KMS-11 (cell line): ENCODE measurements at regions not wholly inside any gene's neighbourhood (a gene's known extent, or its start where the extent isn't known, plus 50 kb on each side); places are given as distances from the start of the nearest gene placed in this dataset.

Experiments
- H2AFZ ChIP-seq: fragments of 200-600 bp; sonication (generic); 2 replicates; pipeline ENCODE4 v1.6.1; 2016; ENCODE audit warnings: antibody characterized with exemption, mixed run types, low read depth
- H3K27ac ChIP-seq: fragments of 200-600 bp; sonication (generic); 2 replicates; pipeline ENCODE4 v1.6.1; 2016; ENCODE audit warnings: mild to moderate bottlenecking, mixed run types
- H3K27me3 ChIP-seq: fragments of 200-600 bp; sonication (generic); 2 replicates; pipeline ENCODE4 v1.6.1; 2017; ENCODE audit warnings: mild to moderate bottlenecking, low read depth, mixed run types, moderate library complexity; ENCODE audit not compliant: insufficient read depth
- H3K36me3 ChIP-seq: fragments of 200-600 bp; sonication (generic); 2 replicates; pipeline ENCODE4 v1.6.1; 2017; ENCODE audit warnings: mild to moderate bottlenecking, mixed run types; ENCODE audit not compliant: insufficient read depth
- H3K4me1 ChIP-seq: fragments of 200-600 bp; sonication (generic); 2 replicates; pipeline ENCODE4 v1.6.1; 2016; ENCODE audit warnings: mild to moderate bottlenecking, low read depth, mixed run types; ENCODE audit not compliant: poor library complexity, severe bottlenecking
- H3K4me2 ChIP-seq: fragments of 200-600 bp; sonication (generic); 2 replicates; pipeline ENCODE4 v1.7.0; 2016; ENCODE audit warnings: mild to moderate bottlenecking, mixed run types
- H3K4me3 ChIP-seq: fragments of 200-600 bp; sonication (generic); IDR thresholded peaks from 2 replicates; pipeline ENCODE4 v1.6.1; 2017; ENCODE audit warnings: low read depth, low read length, mixed read lengths; ENCODE audit not compliant: insufficient read depth
- H3K79me2 ChIP-seq: fragments of 200-600 bp; sonication (generic); 2 replicates; pipeline ENCODE4 v1.6.1; 2016; ENCODE audit warnings: low read depth, mixed run types; ENCODE audit not compliant: insufficient read depth
- H3K9ac ChIP-seq: fragments of 200-600 bp; sonication (generic); 2 replicates; pipeline ENCODE4 v1.6.1; 2016; ENCODE audit warnings: mild to moderate bottlenecking, mixed run types
- H4K20me1 ChIP-seq: fragments of 200-600 bp; sonication (generic); 2 replicates; pipeline ENCODE4 v1.6.1; 2016; ENCODE audit warnings: mild to moderate bottlenecking, mixed run types; ENCODE audit not compliant: insufficient read depth
- CTCF ChIP-seq: fragments of 200-600 bp; sonication (generic); conservative IDR thresholded peaks from 2 replicates; pipeline ENCODE4 v1.6.1; 2017; ENCODE audit warnings: low read depth, mild to moderate bottlenecking, antibody characterized with exemption, low read length, moderate library complexity, mixed read lengths

DNA sequence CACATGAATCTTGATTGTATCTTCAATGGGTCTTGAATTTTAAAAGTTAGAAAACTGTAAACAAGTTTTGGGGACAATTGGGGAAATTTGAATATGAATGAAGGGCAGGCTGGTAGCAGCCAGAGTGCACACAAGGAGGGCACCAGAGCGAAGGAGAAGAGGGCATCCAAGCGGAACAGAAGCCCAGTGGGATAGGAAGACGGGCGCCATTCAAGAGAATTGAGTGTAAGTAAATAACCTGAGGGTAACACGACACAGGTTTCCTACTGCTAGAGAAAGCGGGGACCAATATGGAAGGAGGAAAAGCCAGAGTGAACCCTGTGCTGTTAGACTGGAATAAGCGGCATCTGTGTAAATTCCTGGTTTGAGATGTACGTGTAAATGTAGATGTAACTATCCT, 115.1 kb upstream of the CCL2 start:
- no peak overlapping the region for H3K9ac ChIP-seq
- H2AFZ ChIP-seq: no peak overlapping the region
- no peak overlapping the region for H3K4me2 ChIP-seq
- no peaks in the 10 kb centered on the region for H3K27me3 ChIP-seq
- H4K20me1 ChIP-seq: no peaks in the 10 kb centered on the region
- no peaks in the 10 kb centered on the region for H3K36me3 ChIP-seq
- no peak for TF ChIP-seq CTCF
- no peaks in the 10 kb centered on the region for H3K79me2 ChIP-seq
- no peaks in the 10 kb centered on the region for H3K4me1 ChIP-seq
- no peak overlapping the region for H3K27ac ChIP-seq
- H3K4me3 ChIP-seq: no peak overlapping the region

- no peak overlapping the region for H2AFZ ChIP-seq
- H3K4me3 ChIP-seq: no peak overlapping the region
- H3K36me3 ChIP-seq: no peaks in the 10 kb centered on the region
- no peaks in the 10 kb centered on the region for H3K4me1 ChIP-seq
- H4K20me1 ChIP-seq: no peaks in the 10 kb centered on the region
- no peaks in the 10 kb centered on the region for H3K79me2 ChIP-seq
- H3K27me3 ChIP-seq: no peaks in the 10 kb centered on the region
- H3K27ac ChIP-seq: no peak overlapping the region
- no peak for TF ChIP-seq CTCF
- H3K4me2 ChIP-seq: no peak overlapping the region
- no peak overlapping the region for H3K9ac ChIP-seq
Measured at GRCh38 chr17:34141590-34141989, 113.5 kb upstream of the CCL2 start.

DNA sequence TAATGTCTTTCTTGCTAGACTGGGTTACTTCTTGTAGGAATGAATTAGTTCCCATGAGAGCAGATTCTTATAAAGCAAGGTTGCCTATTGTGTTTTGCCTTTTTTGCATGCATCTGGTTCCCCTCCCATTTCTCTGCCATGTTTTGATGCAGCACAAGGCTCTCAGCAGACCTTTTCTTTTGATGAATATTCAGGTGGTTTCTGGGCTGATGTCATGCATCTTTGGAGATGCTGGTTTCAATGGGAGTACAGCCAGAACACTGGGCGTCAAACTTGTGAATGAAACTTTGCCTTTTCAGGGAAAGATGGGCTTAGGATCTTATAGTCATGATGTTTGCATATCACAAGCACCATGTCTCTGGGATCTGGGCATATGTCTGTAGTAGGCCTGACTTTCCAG, 111.7 kb upstream of the CCL2 start:
- Histone ChIP-seq H3K4me3 (no peak overlapping the region), H3K27me3 (no peaks in the 10 kb centered on the region), H3K9ac (no peak overlapping the region), H3K27ac (no peak overlapping the region), H3K36me3 (no peaks in the 10 kb centered on the region), H2AFZ (no peak overlapping the region), H3K4me1 (no peaks in the 10 kb centered on the region), H3K79me2 (no peaks in the 10 kb centered on the region), H3K4me2 (no peak overlapping the region), H4K20me1 (no peaks in the 10 kb centered on the region)
- TF ChIP-seq CTCF: no peak

DNA sequence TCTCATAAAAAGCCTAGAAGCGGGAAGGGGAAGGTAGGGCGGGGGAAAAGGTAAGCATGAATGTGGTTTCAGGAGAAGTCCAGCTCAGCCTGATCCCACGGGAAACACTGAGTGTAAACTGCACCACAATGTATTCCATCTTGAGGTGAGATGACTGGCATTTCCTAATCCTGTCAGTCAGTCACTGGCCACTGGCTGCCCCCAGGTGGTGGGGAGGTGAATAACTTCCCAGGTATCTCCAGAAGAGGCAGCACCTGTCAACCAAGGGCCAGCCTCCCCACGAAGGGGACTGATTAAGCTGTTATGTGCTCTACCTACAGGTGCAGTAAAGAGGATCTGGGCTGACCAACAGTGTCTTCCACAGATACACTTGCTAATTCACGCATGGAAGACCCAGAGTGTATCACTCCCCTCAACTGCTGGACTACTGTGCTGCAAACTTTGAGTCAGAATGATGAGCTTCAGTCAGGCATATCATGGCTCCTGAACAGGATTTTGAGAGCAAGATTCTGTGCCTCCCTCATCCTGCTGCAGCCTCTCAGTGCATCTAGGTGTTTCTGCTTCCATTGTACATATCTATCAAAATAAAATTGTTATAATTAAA, 108.5 kb upstream of the CCL2 start:
- Histone ChIP-seq H4K20me1 (no peaks in the 10 kb centered on the region), H3K36me3 (no peaks in the 10 kb centered on the region), H3K4me3 (no peak overlapping the region), H2AFZ (no peak overlapping the region), H3K79me2 (no peaks in the 10 kb centered on the region), H3K27me3 (no peaks in the 10 kb centered on the region), H3K4me2 (no peak overlapping the region), H3K4me1 (no peaks in the 10 kb centered on the region), H3K9ac (no peak overlapping the region), H3K27ac (no peak overlapping the region)
- peak; percentile 95 for TF ChIP-seq CTCF
